Aorta (tissue), 5 donors: ENCODE measurements at regions not wholly inside any gene's neighbourhood (a gene's known extent, or its start where the extent isn't known, plus 50 kb on each side); places are given as distances from the start of the nearest gene placed in this dataset.

Experiments
- ATAC-seq: fragments of 200-7000 bp; cut with Tn5 transposase; one replicate; pipeline ENCODE4 v1.9.1; 2022; ENCODE audit warnings: moderate library complexity; ENCODE audit not compliant: low FRiP score
- DNase-seq, 2 donors: peaks; one replicate each; pipeline ENCODE4 v3.0.0-alpha.2; 2020
- H3K27ac ChIP-seq, 2 donors: one replicate each; pipeline ENCODE4 v1.5.1; 2013; ENCODE audit warnings: low read length in 2 of 2, mild to moderate bottlenecking in 2 of 2, moderate library complexity in 2 of 2, control low read depth in 1 of 2, inconsistent platforms in 1 of 2, low read depth in 1 of 2
- H3K27me3 ChIP-seq, 2 donors: one replicate each; pipeline ENCODE4 v1.6.1; 2013; ENCODE audit warnings: control low read depth in 1 of 2, low read length in 1 of 2, mild to moderate bottlenecking in 1 of 2, moderate library complexity in 1 of 2; ENCODE audit not compliant: insufficient read depth in 2 of 2, control insufficient read depth in 1 of 2
- H3K36me3 ChIP-seq, 2 donors: one replicate each; pipeline ENCODE4 v1.6.1; 2013; ENCODE audit warnings: control low read depth in 1 of 2, low read length in 1 of 2, mild to moderate bottlenecking in 1 of 2; ENCODE audit not compliant: insufficient read depth in 2 of 2, control insufficient read depth in 1 of 2
- H3K4me1 ChIP-seq, 2 donors: one replicate each; pipeline ENCODE4 v1.6.1; 2013; ENCODE audit warnings: low read length in 2 of 2, control low read depth in 1 of 2, mild to moderate bottlenecking in 1 of 2, moderate library complexity in 1 of 2; ENCODE audit not compliant: insufficient read depth in 2 of 2, control insufficient read depth in 1 of 2
- H3K4me3 ChIP-seq, 2 donors: one replicate each; pipeline ENCODE4 v1.5.1; 2013; ENCODE audit warnings: low read length in 2 of 2, control low read depth in 1 of 2, mild to moderate bottlenecking in 1 of 2
- H3K9me3 ChIP-seq: one replicate; pipeline ENCODE4 v1.6.1; 2013; ENCODE audit warnings: mild to moderate bottlenecking, low read length; ENCODE audit not compliant: control insufficient read depth
- WGBS, 2 donors: extraction: QIAGEN DNeasy Blood & Tissue Kit; methylation state at CpG; one replicate each; pipeline ENCODE4 v1.1.7; 2013; 5-methylcytosine and 5-hydroxymethylcytosine counted together
- intact Hi-C, 2 donors: fragments of 100-400 bp; cut with DNase I; formaldehyde crosslinking; loops; one replicate each; pipeline versions ENCODE4 v1.14.2 to v1.15.0; 2022
- donor health status: healthy with polysubstance abuse.
- donor health status: Bipolar disorder and iron deficiency.
- donor health status: DM: no; HTN: no; CAD: no.
- donor health status: DM: no; HTN: no; CAD: no.
- donor health status: DM: yes; HTN: yes; CAD: no.

- H3K9me3 ChIP-seq: no peaks in the 10 kb centered on the region
- no peak for ATAC-seq
- no peaks in the 10 kb centered on the region for H3K27me3 ChIP-seq
- whole genome bisulfite sequencing, 2 donors: 88 to 93% methylated on average over 7 of the region's 7 CpGs
- intact Hi-C loops: no loop called here
- no peak overlapping the region for H3K4me3 ChIP-seq
- H3K36me3 ChIP-seq: no peaks in the 10 kb centered on the region
- no peak overlapping the region for H3K27ac ChIP-seq
- no peaks in the 10 kb centered on the region for H3K4me1 ChIP-seq
- DNase-seq: no peak
These were observed 63.8 kb upstream of the ATP1A1 start for GRCh38 chr1:116309090-116309870.

DNA sequence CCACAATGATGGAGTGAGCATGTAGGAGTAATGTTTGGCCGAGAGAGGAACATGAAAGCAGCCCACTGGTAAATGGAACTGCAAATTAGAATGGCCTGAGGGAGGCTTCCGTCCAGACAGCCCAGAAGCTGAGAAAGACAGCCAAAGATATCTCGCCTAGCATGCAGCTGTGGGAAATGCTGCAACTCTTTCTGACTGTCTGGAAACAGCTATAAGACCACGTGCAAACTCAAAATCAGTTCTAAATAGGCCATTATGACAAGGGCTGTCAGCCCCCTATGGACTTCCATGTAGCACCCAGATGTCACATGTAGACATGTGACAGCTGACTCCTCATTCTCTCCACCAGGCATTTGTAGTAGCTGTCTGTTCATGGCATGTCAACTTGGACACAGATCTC lies 62.9 kb upstream of the ATP1A1 start:
- intact Hi-C loops: loop anchor here in 1 of 2 donors (10.0 kb wide), 1 partner anchor 185 kb away; no protein-coding TSS in a partner anchor
- 73 to 75% methylated on average over 4 of the region's 4 CpGs for WGBS, 2 donors
- DNase-seq: no peak
- H3K36me3 ChIP-seq: no peaks in the 10 kb centered on the region
- no peaks in the 10 kb centered on the region for H3K4me1 ChIP-seq
- ATAC-seq: no peak
- H3K27ac ChIP-seq: no peak overlapping the region
- H3K9me3 ChIP-seq: no peaks in the 10 kb centered on the region
- no peak overlapping the region for H3K4me3 ChIP-seq
- no peaks in the 10 kb centered on the region for H3K27me3 ChIP-seq

- Histone ChIP-seq H3K27ac (no peak overlapping the region), H3K9me3 (no peaks in the 10 kb centered on the region), H3K4me1 (no peaks in the 10 kb centered on the region), H3K36me3 (no peaks in the 10 kb centered on the region), H3K27me3 (no peaks in the 10 kb centered on the region), H3K4me3 (no peak overlapping the region)
- DNase-seq (no peak), ATAC-seq (no peak)
- intact Hi-C loops: loop anchor here in 1 of 2 donors (10.0 kb wide), 1 partner anchor 186 kb away; no protein-coding TSS in a partner anchor
- WGBS, 2 donors: 73 to 78% methylated on average over 8 to 9 of the region's 9 CpGs
These were observed 61.9 kb upstream of the ATP1A1 start for GRCh38 chr1:116311193-116311592.

DNA sequence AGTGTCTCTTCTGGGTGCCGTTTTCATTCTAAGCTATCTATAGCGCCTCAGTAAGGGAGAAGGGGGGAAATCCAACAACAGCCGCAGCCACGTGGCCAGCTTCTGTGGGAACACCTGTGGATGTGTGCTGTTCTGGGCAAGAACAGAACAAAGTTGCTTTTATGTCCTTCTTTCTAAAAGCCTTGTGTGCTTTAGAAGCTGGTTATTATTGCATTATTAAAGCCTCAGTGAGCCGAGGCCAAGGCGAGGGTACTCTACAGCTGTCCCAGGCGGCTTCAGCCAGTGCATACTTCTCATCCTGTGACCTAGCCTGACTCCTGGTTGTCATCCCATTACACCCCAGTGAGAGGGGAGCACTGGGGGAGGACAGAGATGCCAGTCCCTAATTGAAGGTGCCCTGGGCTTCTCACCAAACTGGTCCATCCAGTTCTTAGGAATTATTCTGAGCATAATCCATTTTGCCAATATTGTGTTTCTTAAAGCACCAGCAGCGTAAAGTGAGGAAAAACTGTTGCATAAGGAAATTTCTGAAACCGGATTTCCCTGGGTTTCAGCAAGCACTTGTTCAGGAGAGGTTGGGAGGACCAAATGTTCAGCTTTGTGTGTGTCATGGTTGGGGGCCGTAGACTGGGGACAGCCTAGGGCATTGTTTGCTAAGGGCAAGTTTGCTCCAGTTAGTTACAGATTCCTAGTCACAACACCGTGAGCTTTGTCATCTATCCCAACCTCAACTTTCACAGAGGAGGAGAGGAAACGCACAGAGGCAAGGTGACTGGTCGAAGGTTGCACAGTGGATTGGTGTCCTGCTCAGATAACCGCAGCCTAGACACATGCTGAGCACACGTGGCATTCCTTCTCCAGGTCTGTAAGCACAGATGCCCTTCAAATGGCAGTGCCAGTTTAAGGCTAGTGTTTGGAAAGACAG lies 61.0 kb upstream of the ATP1A1 start:
- 87 to 88% methylated on average over 15 of the region's 15 CpGs for WGBS, 2 donors
- H3K27ac ChIP-seq: no peak overlapping the region
- H3K9me3 ChIP-seq: no peaks in the 10 kb centered on the region
- H3K4me1 ChIP-seq: no peaks in the 10 kb centered on the region
- ATAC-seq: no peak
- H3K27me3 ChIP-seq: no peaks in the 10 kb centered on the region
- DNase-seq: no peak
- H3K4me3 ChIP-seq: no peak overlapping the region
- intact Hi-C loops: loop anchor here in 1 of 2 donors (10.0 kb wide), 1 partner anchor 187 kb away; no protein-coding TSS in a partner anchor
- H3K36me3 ChIP-seq: no peaks in the 10 kb centered on the region

GRCh38 chr1:116312681-116313069 lies 60.4 kb upstream of the ATP1A1 start:
- H3K9me3 ChIP-seq: no peaks in the 10 kb centered on the region
- H3K27me3 ChIP-seq: no peaks in the 10 kb centered on the region
- no peak for ATAC-seq
- no peak overlapping the region for H3K27ac ChIP-seq
- DNase-seq: no peak
- 75 to 84% methylated on average over 2 of the region's 2 CpGs for WGBS, 2 donors
- H3K36me3 ChIP-seq: no peaks in the 10 kb centered on the region
- H3K4me1 ChIP-seq: no peaks in the 10 kb centered on the region
- H3K4me3 ChIP-seq: no peak overlapping the region
- intact Hi-C loops: loop anchor here in 1 of 2 donors (10.0 kb wide), 1 partner anchor 188 kb away; no protein-coding TSS in a partner anchor

DNA sequence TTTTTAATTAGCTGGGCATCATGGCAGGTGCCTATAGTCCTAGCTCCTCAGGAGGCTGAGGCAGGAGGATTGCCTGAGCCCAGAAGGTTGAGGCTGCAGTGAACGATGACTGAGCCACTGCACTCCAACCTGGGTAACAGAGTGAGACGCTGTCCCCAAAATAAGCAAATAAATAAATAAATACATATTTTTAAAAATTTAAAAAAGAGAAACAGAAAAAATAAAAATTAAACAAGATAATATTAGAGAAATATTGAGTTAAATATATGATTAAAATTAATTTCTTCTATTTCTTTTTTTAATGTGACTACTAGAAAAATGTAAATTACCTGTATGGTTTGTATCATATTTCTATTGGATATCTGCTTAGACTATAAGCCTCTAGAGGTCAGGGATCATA lies 59.3 kb upstream of the ATP1A1 start:
- no peak for ATAC-seq
- Histone ChIP-seq H3K27me3 (no peaks in the 10 kb centered on the region), H3K9me3 (no peaks in the 10 kb centered on the region), H3K27ac (no peak overlapping the region), H3K4me1 (no peaks in the 10 kb centered on the region), H3K4me3 (no peak overlapping the region), H3K36me3 (no peaks in the 10 kb centered on the region)
- intact Hi-C loops: loop anchor here in 1 of 2 donors (10.0 kb wide), 1 partner anchor 189 kb away; no protein-coding TSS in a partner anchor
- no peak for DNase-seq
- 85 to 88% methylated on average over 2 of the region's 2 CpGs for WGBS, 2 donors

GRCh38 chr1:116314305-116314919 lies 58.6 kb upstream of the ATP1A1 start:
- Histone ChIP-seq H3K4me3 (no peak overlapping the region), H3K4me1 (no peaks in the 10 kb centered on the region), H3K27me3 (no peaks in the 10 kb centered on the region), H3K27ac (no peak overlapping the region), H3K9me3 (no peaks in the 10 kb centered on the region), H3K36me3 (no peaks in the 10 kb centered on the region)
- DNase-seq (no peak), ATAC-seq (no peak)
- intact Hi-C loops: loop anchor here in 1 of 2 donors (10.0 kb wide), 1 partner anchor 190 kb away; no protein-coding TSS in a partner anchor
- 93 to 94% methylated on average over 5 of the region's 5 CpGs for WGBS, 2 donors

DNA sequence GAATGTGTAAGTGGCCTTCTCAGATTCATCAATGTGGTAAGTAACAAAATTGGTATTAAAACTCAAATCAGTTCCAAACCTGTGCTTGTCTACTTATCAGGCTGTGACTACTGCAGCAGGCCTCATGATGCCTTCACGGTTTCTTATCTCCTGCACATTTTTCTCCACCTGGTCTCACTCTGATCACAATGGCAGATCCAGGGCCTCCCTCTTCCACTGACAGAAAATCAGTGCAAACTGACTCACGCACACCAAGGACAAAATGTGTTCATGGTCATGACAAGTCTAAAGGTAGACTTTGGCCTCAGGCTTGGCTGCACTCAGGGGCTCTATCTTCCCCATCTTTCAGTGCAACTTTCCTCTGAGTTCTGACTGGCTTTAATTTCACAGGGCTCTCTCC lies 56.7 kb upstream of the ATP1A1 start:
- WGBS, 2 donors: 85 to 89% methylated on average over 2 of the region's 2 CpGs
- intact Hi-C loops: loop anchor here in 1 of 2 donors (10.0 kb wide), 1 partner anchor 192 kb away; no protein-coding TSS in a partner anchor
- Histone ChIP-seq H3K4me1 (no peaks in the 10 kb centered on the region), H3K4me3 (no peak overlapping the region), H3K9me3 (no peaks in the 10 kb centered on the region), H3K27me3 (no peaks in the 10 kb centered on the region), H3K36me3 (no peaks in the 10 kb centered on the region), H3K27ac (no peak overlapping the region)
- DNase-seq (no peak), ATAC-seq (no peak)
